Neural cell (in vitro differentiated cells): ENCODE measurements at regions not wholly inside any gene's neighbourhood (a gene's known extent, or its start where the extent isn't known, plus 50 kb on each side); places are given as distances from the start of the nearest gene placed in this dataset.

ENCODE experiments used
- H2AFZ ChIP-seq: fragments of 200-600, 300-800 bp; sonication (generic), shearing (Covaris generic); 2 replicates; pipeline ENCODE4 v1.6.0; 2014; ENCODE audit warnings: low read depth, mild to moderate bottlenecking, antibody characterized with exemption, low read length, moderate library complexity
- H3F3A ChIP-seq: fragments of 200-600 bp; shearing (Covaris generic); 2 replicates; pipeline ENCODE4 v1.6.1; 2016; ENCODE audit warnings: mild to moderate bottlenecking, moderate library complexity, mixed read lengths, antibody characterized with exemption, low read length; ENCODE audit not compliant: insufficient read depth, poor library complexity, severe bottlenecking
- H3K27ac ChIP-seq: fragments of 200-600, 300-800 bp; sonication (generic), shearing (Covaris generic); 2 replicates; pipeline ENCODE4 v1.5.1; 2014; ENCODE audit warnings: mild to moderate bottlenecking, low read length, moderate library complexity
- H3K27me3 ChIP-seq: fragments of 300-800, 200-600 bp; sonication (generic), shearing (Covaris generic); 2 replicates; pipeline ENCODE4 v1.6.0; 2014; ENCODE audit warnings: mild to moderate bottlenecking, low read depth, low read length, moderate library complexity; ENCODE audit not compliant: insufficient read depth
- H3K36me3 ChIP-seq: fragments of 300-800, 200-600 bp; sonication (generic), shearing (Covaris generic); 2 replicates; pipeline ENCODE4 v1.5.1; 2014; ENCODE audit warnings: mild to moderate bottlenecking, antibody characterized with exemption, low read length, moderate library complexity; ENCODE audit not compliant: insufficient read depth
- H3K4me2 ChIP-seq: fragments of 300-800, 200-600 bp; sonication (generic), shearing (Covaris generic); 2 replicates; pipeline ENCODE4 v1.6.0; 2014; ENCODE audit warnings: mild to moderate bottlenecking, low read length
- H3K4me3 ChIP-seq: fragments of 300-800, 200-600 bp; sonication (generic), shearing (Covaris generic); 2 replicates; pipeline ENCODE4 v1.5.1; 2014; ENCODE audit warnings: mild to moderate bottlenecking, low read length, moderate library complexity
- H3K79me2 ChIP-seq: fragments of 200-600 bp; shearing (Covaris generic); replicated peaks from 2 replicates; pipeline ENCODE4 v1.6.0; 2014; ENCODE audit warnings: mild to moderate bottlenecking, low read length, moderate library complexity; ENCODE audit not compliant: insufficient read depth
- H3K9ac ChIP-seq: fragments of 300-800, 200-600 bp; sonication (generic), shearing (Covaris generic); 2 replicates; pipeline ENCODE4 v1.6.1; 2016; ENCODE audit warnings: mild to moderate bottlenecking, low read length, mixed read lengths
- H3K9me2 ChIP-seq: fragments of 200-600 bp; shearing (Covaris generic); 2 replicates; pipeline ENCODE4 v1.6.1; 2016; ENCODE audit warnings: mild to moderate bottlenecking, low read length, mixed read lengths; ENCODE audit not compliant: insufficient read depth
- H3K9me3 ChIP-seq: fragments of 200-600, 300-800 bp; sonication (generic), shearing (Covaris generic); 2 replicates; pipeline ENCODE4 v1.6.1; 2016; ENCODE audit warnings: mild to moderate bottlenecking, mixed run types, low read length, moderate library complexity, mixed read lengths
- H4K20me1 ChIP-seq: fragments of 200-600 bp; shearing (Covaris generic); 2 replicates; pipeline ENCODE4 v1.6.1; 2016; ENCODE audit warnings: mild to moderate bottlenecking, mixed run types; ENCODE audit not compliant: insufficient read depth
- EP300 ChIP-seq: fragments of 450-650 bp; conservative IDR thresholded peaks from 2 replicates; pipeline ENCODE4 v1.6.1; 2014; ENCODE audit warnings: antibody characterized with exemption, mild to moderate bottlenecking, moderate library complexity; ENCODE audit not compliant: poor library complexity, severe bottlenecking
- EZH2 ChIP-seq: fragments of 200-600, 300-800 bp; shearing (Covaris generic), sonication (generic); IDR thresholded peaks from 2 replicates; pipeline ENCODE4 v1.6.1; 2014; ENCODE audit warnings: antibody characterized with exemption, low read length, borderline replicate concordance, mild to moderate bottlenecking; ENCODE audit not compliant: insufficient read depth, poor library complexity, severe bottlenecking
- MXI1 ChIP-seq: fragments of 450-650 bp; conservative IDR thresholded peaks from 2 replicates; pipeline ENCODE4 v1.6.1; 2014; ENCODE audit warnings: antibody characterized with exemption, mild to moderate bottlenecking; ENCODE audit not compliant: poor library complexity, severe bottlenecking
- POLR2AphosphoS5 ChIP-seq: IDR thresholded peaks from 2 replicates; pipeline ENCODE4 v1.6.1; 2012
- RAD21 ChIP-seq: fragments of 450-650 bp; conservative IDR thresholded peaks from 2 replicates; pipeline ENCODE4 v1.6.1; 2014; ENCODE audit warnings: antibody characterized with exemption, mild to moderate bottlenecking, moderate library complexity
- SMC3 ChIP-seq: fragments of 450-650 bp; conservative IDR thresholded peaks from 2 replicates; pipeline ENCODE4 v1.6.1; 2014; ENCODE audit warnings: antibody characterized with exemption, mild to moderate bottlenecking, moderate library complexity; ENCODE audit not compliant: poor library complexity
- TAF1 ChIP-seq: IDR thresholded peaks from 2 replicates; pipeline ENCODE4 v1.6.1; 2012; ENCODE audit warnings: low read depth
- TF ChIP-seq, protein P1 (sequence below): IDR thresholded peaks from 2 replicates; pipeline ENCODE4 v1.6.1; 2012; ENCODE audit warnings: borderline replicate concordance
- TF ChIP-seq, protein P2 (sequence below): fragments of 450-650 bp; IDR thresholded peaks from 2 replicates; pipeline ENCODE4 v1.5.1; 2014; ENCODE audit warnings: antibody characterized with exemption, mild to moderate bottlenecking, moderate library complexity; ENCODE audit not compliant: poor library complexity, severe bottlenecking

DNA sequence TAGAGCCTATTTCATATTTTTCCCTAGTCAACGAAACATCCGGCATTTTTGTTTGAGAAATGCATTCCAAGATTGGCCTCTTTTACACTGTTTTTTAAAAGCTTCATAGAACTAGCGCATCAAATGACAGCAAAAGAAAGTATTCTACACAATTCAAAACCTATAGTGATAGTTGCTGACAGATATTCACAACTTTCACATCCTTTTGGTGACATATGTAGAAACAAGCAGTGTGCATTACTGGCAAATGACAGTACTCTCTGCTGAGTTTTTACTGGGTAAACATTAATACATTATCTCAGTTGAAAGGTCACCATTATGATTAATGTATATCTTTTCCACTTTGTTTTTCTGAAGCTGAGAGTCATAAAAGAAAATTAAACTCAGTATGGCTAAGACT, 135.4 kb upstream of the RGS18 start:
- Histone ChIP-seq H3K27ac (no peak overlapping the region), H2AFZ (no peak overlapping the region), H3K9me3 (no peaks in the 10 kb centered on the region), H3K4me2 (no peak overlapping the region), H3K9ac (no peak overlapping the region), H3K27me3 (no peaks in the 10 kb centered on the region), H4K20me1 (no peaks in the 10 kb centered on the region), H3K4me3 (no peak overlapping the region), H3K79me2 (no peaks in the 10 kb centered on the region), H3K9me2 (no peaks in the 10 kb centered on the region), H3K36me3 (no peaks in the 10 kb centered on the region), H3F3A (no peaks in the 10 kb centered on the region)
- no peak for TF ChIP-seq EZH2
- TF ChIP-seq, protein P1, sequence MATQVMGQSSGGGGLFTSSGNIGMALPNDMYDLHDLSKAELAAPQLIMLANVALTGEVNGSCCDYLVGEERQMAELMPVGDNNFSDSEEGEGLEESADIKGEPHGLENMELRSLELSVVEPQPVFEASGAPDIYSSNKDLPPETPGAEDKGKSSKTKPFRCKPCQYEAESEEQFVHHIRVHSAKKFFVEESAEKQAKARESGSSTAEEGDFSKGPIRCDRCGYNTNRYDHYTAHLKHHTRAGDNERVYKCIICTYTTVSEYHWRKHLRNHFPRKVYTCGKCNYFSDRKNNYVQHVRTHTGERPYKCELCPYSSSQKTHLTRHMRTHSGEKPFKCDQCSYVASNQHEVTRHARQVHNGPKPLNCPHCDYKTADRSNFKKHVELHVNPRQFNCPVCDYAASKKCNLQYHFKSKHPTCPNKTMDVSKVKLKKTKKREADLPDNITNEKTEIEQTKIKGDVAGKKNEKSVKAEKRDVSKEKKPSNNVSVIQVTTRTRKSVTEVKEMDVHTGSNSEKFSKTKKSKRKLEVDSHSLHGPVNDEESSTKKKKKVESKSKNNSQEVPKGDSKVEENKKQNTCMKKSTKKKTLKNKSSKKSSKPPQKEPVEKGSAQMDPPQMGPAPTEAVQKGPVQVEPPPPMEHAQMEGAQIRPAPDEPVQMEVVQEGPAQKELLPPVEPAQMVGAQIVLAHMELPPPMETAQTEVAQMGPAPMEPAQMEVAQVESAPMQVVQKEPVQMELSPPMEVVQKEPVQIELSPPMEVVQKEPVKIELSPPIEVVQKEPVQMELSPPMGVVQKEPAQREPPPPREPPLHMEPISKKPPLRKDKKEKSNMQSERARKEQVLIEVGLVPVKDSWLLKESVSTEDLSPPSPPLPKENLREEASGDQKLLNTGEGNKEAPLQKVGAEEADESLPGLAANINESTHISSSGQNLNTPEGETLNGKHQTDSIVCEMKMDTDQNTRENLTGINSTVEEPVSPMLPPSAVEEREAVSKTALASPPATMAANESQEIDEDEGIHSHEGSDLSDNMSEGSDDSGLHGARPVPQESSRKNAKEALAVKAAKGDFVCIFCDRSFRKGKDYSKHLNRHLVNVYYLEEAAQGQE, result no peak
- peak; percentile 96 for TF ChIP-seq EP300
- TF ChIP-seq, protein P2, sequence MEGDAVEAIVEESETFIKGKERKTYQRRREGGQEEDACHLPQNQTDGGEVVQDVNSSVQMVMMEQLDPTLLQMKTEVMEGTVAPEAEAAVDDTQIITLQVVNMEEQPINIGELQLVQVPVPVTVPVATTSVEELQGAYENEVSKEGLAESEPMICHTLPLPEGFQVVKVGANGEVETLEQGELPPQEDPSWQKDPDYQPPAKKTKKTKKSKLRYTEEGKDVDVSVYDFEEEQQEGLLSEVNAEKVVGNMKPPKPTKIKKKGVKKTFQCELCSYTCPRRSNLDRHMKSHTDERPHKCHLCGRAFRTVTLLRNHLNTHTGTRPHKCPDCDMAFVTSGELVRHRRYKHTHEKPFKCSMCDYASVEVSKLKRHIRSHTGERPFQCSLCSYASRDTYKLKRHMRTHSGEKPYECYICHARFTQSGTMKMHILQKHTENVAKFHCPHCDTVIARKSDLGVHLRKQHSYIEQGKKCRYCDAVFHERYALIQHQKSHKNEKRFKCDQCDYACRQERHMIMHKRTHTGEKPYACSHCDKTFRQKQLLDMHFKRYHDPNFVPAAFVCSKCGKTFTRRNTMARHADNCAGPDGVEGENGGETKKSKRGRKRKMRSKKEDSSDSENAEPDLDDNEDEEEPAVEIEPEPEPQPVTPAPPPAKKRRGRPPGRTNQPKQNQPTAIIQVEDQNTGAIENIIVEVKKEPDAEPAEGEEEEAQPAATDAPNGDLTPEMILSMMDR, result no peak
- no peak for TF ChIP-seq RAD21
- no peak for TF ChIP-seq SMC3
- peak; percentile 89 for TF ChIP-seq POLR2AphosphoS5
- no peak for TF ChIP-seq TAF1

DNA sequence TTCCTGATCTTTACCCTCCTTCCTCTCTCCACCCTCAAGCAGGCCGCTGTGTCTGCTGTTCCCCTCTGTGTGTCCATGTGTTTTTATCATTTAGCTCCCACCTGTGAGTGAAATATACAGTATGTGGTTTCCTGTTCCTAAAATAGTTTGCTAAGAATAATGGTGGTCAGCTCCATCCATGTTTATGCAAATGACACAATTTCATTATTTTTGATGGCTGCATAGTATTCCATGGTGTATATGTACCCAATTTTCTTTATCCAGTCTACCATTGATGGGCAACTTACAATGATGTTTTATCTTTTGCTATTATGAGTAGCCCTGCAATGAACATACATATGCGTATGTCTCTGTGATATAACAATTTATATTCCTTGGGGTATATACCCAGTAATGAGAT, 133.4 kb upstream of the RGS18 start:
- H3K9ac ChIP-seq, result no peak overlapping the region
- no peak overlapping the region for H3K4me2 ChIP-seq
- H3F3A ChIP-seq, result no peaks in the 10 kb centered on the region
- H3K9me3 ChIP-seq, result no peaks in the 10 kb centered on the region
- H3K27me3 ChIP-seq, result no peaks in the 10 kb centered on the region
- no peaks in the 10 kb centered on the region for H3K79me2 ChIP-seq
- TF ChIP-seq TAF1 (no peak), MXI1 (no peak)
- no peaks in the 10 kb centered on the region for H3K9me2 ChIP-seq
- no peaks in the 10 kb centered on the region for H4K20me1 ChIP-seq
- H3K4me3 ChIP-seq, result no peak overlapping the region
- H3K36me3 ChIP-seq, result no peaks in the 10 kb centered on the region
- H2AFZ ChIP-seq, result no peak overlapping the region
- no peak overlapping the region for H3K27ac ChIP-seq

DNA sequence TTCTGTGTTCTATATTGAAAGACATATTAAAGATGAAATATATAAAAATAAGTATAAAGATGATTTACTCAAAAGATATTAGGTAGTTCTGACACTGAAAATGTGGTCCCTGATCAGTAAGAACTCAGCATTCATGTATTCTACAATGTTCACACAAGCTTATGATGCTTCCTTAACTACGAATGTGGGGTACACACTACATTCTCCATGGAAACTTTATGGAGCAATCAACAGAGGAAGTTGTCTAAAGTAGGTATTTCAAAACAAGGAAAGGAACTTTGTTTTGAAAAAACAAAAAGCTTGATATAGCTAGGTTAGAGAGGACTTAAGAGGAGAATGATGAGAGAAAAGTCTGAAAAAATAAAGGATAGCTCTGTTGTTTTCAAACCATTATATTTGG, 119.7 kb upstream of the RGS18 start:
- Histone ChIP-seq H3K36me3 (no peaks in the 10 kb centered on the region), H3K27me3 (no peaks in the 10 kb centered on the region), H3F3A (no peaks in the 10 kb centered on the region), H3K9me3 (no peaks in the 10 kb centered on the region), H3K27ac (no peak overlapping the region), H2AFZ (no peak overlapping the region), H3K79me2 (no peaks in the 10 kb centered on the region), H3K9ac (no peak overlapping the region), H3K4me3 (no peak overlapping the region), H4K20me1 (no peaks in the 10 kb centered on the region), H3K4me2 (no peak overlapping the region), H3K9me2 (no peaks in the 10 kb centered on the region)
- TF ChIP-seq TAF1 (no peak), EP300 (no peak), POLR2AphosphoS5 (no peak), RAD21 (no peak)
- TF ChIP-seq, protein P1, result no peak
